ENCODE measurements at regions not wholly inside any gene's neighbourhood (a gene's known extent, or its start where the extent isn't known, plus 50 kb on each side); places are given as distances from the start of the nearest gene placed in this dataset.

- DNase-seq: no peak
Measured at GRCh38 chr10:24793648-24794379, 70.1 kb upstream of the ARHGAP21 start.

- no peak for DNase-seq
Measured at GRCh38 chr10:24792638-24793037, 69.0 kb upstream of the ARHGAP21 start.

- peak; percentile 3 for DNase-seq
Measured at GRCh38 chr10:24791084-24791726, 67.5 kb upstream of the ARHGAP21 start.

GRCh38 chr10:24790599-24790998, 66.9 kb upstream of the ARHGAP21 start:
- no peak for DNase-seq

- DNase-seq: no peak
Measured at GRCh38 chr10:24790073-24790472, 66.4 kb upstream of the ARHGAP21 start.

GRCh38 chr10:24784923-24785322, 61.2 kb upstream of the ARHGAP21 start:
- DNase-seq: no peak

GRCh38 chr10:24784061-24784460, 60.4 kb upstream of the ARHGAP21 start:
- DNase-seq: no peak

- no peak for DNase-seq
Measured at GRCh38 chr10:24783504-24783903, 59.8 kb upstream of the ARHGAP21 start.

- DNase-seq: no peak
Measured at GRCh38 chr10:24779737-24780136, 56.0 kb upstream of the ARHGAP21 start.

DNA sequence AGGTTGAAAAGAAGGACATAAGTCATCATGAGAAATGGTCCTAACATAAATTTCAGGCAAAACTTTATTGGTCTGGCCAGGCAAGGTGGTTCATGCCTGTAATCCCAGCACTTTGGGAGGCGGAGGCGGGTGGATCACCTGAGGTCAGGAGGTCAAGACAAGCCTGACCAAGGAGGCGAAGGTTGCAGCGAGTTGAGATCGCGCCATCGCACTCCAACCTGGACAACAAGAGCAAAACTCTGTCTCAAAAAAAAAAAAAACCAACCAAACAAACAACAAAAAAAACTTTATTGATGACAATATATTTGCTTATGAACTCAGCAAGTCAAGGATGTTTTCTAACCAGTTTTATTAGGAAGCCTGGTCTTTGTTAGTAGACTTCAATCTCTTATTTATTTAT, 54.6 kb upstream of the ARHGAP21 start:
- no peak for DNase-seq

GRCh38 chr10:24777196-24777595, 53.5 kb upstream of the ARHGAP21 start:
- DNase-seq: no peak

GRCh38 chr10:24773939-24774589, 50.4 kb upstream of the ARHGAP21 start:
- no peak for DNase-seq
